ENCODE measurements at regions not wholly inside any gene's neighbourhood (a gene's known extent, or its start where the extent isn't known, plus 50 kb on each side); places are given as distances from the start of the nearest gene placed in this dataset.

GRCh38 chr1:188355082-188355481, 1526.3 kb downstream of the PLA2G4A start:
- no peaks in the 10 kb centered on the region for H3K4me1 Mint-ChIP-seq
- H3K36me3 Mint-ChIP-seq (ENCODE audit: low read depth): peaks cover 21% of the 10 kb centered on the region
- ATAC-seq (no peak), DNase-seq (ENCODE audit: low spot score) (no peak)
- Histone ChIP-seq H3K4me2 (no peak overlapping the region), H3K9me2 (ENCODE audit: insufficient read depth) (peaks cover 7% of the 10 kb centered on the region; the same call in 1 of the 2 replicates), H3F3A (replicated peaks; ENCODE audit: low read depth) (no peaks in the 10 kb centered on the region), H4K20me1 (replicated peaks; ENCODE audit: insufficient read depth) (no peaks in the 10 kb centered on the region), H3K79me2 (replicated peaks; ENCODE audit: insufficient read depth) (no peaks in the 10 kb centered on the region), H2AFZ (no peak overlapping the region), H3K4me1 (ENCODE audit: insufficient read depth) (no peaks in the 10 kb centered on the region), H3K27ac (ENCODE audit: low read depth) (no peak overlapping the region), H3K4me3 (no peak overlapping the region), H3K36me3 (ENCODE audit: insufficient read depth) (no peaks in the 10 kb centered on the region), H3K27me3 (ENCODE audit: insufficient read depth) (no peaks in the 10 kb centered on the region)
- H3K9me3 Mint-ChIP-seq: peaks cover 26% of the 10 kb centered on the region
- H3K27ac Mint-ChIP-seq: no peak overlapping the region
- no peaks in the 10 kb centered on the region for H3K27me3 Mint-ChIP-seq (ENCODE audit: insufficient read depth, low read depth, poor library complexity)
- H3K4me3 Mint-ChIP-seq: no peak overlapping the region
- no peak for TF ChIP-seq EZH2phosphoT487 (IDR thresholded peaks at IDR 0.05; ENCODE audit: unreplicated experiment)
- TF ChIP-seq NANOG (IDR thresholded peaks at IDR 0.05; ENCODE audit: borderline replicate concordance): no peak
- TF ChIP-seq CREB1 (CRISPR knock-in tag; IDR thresholded peaks at IDR 0.05; ENCODE audit: low read depth): no peak

GRCh38 chr1:188355847-188356246, 1527.1 kb downstream of the PLA2G4A start:
- Histone ChIP-seq H3K9me2 (ENCODE audit: insufficient read depth) (peaks cover 7% of the 10 kb centered on the region; the same call in 1 of the 2 replicates), H3F3A (replicated peaks; ENCODE audit: low read depth) (no peaks in the 10 kb centered on the region), H3K79me2 (replicated peaks; ENCODE audit: insufficient read depth) (no peaks in the 10 kb centered on the region), H3K27ac (ENCODE audit: low read depth) (no peak overlapping the region), H3K4me2 (no peak overlapping the region), H3K4me1 (ENCODE audit: insufficient read depth) (no peaks in the 10 kb centered on the region), H2AFZ (no peak overlapping the region), H4K20me1 (replicated peaks; ENCODE audit: insufficient read depth) (no peaks in the 10 kb centered on the region), H3K4me3 (no peak overlapping the region), H3K36me3 (ENCODE audit: insufficient read depth) (no peaks in the 10 kb centered on the region), H3K27me3 (ENCODE audit: insufficient read depth) (no peaks in the 10 kb centered on the region)
- no peak for DNase-seq (ENCODE audit: low spot score)
- H3K27ac Mint-ChIP-seq: no peak overlapping the region
- peaks cover 21% of the 10 kb centered on the region for H3K36me3 Mint-ChIP-seq (ENCODE audit: low read depth)
- ATAC-seq: no peak
- no peak overlapping the region for H3K4me3 Mint-ChIP-seq
- H3K27me3 Mint-ChIP-seq (ENCODE audit: insufficient read depth, low read depth, poor library complexity): no peaks in the 10 kb centered on the region
- no peaks in the 10 kb centered on the region for H3K4me1 Mint-ChIP-seq
- H3K9me3 Mint-ChIP-seq: peaks cover 26% of the 10 kb centered on the region
- TF ChIP-seq, protein P1, sequence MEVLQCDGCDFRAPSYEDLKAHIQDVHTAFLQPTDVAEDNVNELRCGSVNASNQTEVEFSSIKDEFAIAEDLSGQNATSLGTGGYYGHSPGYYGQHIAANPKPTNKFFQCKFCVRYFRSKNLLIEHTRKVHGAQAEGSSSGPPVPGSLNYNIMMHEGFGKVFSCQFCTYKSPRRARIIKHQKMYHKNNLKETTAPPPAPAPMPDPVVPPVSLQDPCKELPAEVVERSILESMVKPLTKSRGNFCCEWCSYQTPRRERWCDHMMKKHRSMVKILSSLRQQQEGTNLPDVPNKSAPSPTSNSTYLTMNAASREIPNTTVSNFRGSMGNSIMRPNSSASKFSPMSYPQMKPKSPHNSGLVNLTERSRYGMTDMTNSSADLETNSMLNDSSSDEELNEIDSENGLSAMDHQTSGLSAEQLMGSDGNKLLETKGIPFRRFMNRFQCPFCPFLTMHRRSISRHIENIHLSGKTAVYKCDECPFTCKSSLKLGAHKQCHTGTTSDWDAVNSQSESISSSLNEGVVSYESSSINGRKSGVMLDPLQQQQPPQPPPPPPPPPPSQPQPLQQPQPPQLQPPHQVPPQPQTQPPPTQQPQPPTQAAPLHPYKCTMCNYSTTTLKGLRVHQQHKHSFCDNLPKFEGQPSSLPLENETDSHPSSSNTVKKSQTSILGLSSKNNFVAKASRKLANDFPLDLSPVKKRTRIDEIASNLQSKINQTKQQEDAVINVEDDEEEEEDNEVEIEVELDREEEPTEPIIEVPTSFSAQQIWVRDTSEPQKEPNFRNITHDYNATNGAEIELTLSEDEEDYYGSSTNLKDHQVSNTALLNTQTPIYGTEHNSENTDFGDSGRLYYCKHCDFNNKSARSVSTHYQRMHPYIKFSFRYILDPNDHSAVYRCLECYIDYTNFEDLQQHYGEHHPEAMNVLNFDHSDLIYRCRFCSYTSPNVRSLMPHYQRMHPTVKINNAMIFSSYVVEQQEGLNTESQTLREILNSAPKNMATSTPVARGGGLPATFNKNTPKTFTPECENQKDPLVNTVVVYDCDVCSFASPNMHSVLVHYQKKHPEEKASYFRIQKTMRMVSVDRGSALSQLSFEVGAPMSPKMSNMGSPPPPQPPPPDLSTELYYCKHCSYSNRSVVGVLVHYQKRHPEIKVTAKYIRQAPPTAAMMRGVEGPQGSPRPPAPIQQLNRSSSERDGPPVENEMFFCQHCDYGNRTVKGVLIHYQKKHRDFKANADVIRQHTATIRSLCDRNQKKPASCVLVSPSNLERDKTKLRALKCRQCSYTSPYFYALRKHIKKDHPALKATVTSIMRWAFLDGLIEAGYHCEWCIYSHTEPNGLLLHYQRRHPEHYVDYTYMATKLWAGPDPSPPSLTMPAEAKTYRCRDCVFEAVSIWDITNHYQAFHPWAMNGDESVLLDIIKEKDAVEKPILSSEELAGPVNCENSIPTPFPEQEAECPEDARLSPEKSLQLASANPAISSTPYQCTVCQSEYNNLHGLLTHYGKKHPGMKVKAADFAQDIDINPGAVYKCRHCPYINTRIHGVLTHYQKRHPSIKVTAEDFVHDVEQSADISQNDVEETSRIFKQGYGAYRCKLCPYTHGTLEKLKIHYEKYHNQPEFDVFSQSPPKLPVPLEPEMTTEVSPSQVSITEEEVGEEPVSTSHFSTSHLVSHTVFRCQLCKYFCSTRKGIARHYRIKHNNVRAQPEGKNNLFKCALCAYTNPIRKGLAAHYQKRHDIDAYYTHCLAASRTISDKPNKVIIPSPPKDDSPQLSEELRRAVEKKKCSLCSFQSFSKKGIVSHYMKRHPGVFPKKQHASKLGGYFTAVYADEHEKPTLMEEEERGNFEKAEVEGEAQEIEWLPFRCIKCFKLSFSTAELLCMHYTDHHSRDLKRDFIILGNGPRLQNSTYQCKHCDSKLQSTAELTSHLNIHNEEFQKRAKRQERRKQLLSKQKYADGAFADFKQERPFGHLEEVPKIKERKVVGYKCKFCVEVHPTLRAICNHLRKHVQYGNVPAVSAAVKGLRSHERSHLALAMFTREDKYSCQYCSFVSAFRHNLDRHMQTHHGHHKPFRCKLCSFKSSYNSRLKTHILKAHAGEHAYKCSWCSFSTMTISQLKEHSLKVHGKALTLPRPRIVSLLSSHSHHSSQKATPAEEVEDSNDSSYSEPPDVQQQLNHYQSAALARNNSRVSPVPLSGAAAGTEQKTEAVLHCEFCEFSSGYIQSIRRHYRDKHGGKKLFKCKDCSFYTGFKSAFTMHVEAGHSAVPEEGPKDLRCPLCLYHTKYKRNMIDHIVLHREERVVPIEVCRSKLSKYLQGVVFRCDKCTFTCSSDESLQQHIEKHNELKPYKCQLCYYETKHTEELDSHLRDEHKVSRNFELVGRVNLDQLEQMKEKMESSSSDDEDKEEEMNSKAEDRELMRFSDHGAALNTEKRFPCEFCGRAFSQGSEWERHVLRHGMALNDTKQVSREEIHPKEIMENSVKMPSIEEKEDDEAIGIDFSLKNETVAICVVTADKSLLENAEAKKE (CRISPR knock-in tag; IDR thresholded peaks at IDR 0.05): no peak
- no peak for TF ChIP-seq EZH2 (IDR thresholded peaks at IDR 0.05; ENCODE audit: low read depth, unreplicated experiment)
- no peak for TF ChIP-seq JUNB (IDR thresholded peaks at IDR 0.05; ENCODE audit: unreplicated experiment)
- no peak for TF ChIP-seq CTCF (conservative IDR thresholded peaks at IDR 0.05; ENCODE audit: low read depth in 2 of 2)
- TF ChIP-seq ZNF331 (CRISPR knock-in tag; IDR thresholded peaks at IDR 0.05; ENCODE audit: low read depth): no peak
- no peak for TF ChIP-seq REST (IDR thresholded peaks at IDR 0.05; ENCODE audit: unreplicated experiment)
- TF ChIP-seq STAT1 (IDR thresholded peaks at IDR 0.05; ENCODE audit: unreplicated experiment): no peak
- TF ChIP-seq NANOG (IDR thresholded peaks at IDR 0.05; ENCODE audit: borderline replicate concordance): no peak
- no peak for TF ChIP-seq ZNF114 (CRISPR knock-in tag; IDR thresholded peaks at IDR 0.05)

Measured in GM23338 (cell line).